Trophoblast cell (in vitro differentiated cells and primary cell): ENCODE measurements at regions not wholly inside any gene's neighbourhood (a gene's known extent, or its start where the extent isn't known, plus 50 kb on each side); places are given as distances from the start of the nearest gene placed in this dataset.
A peak's percentile ranks its signal among the peaks of the same experiment; 100 is the strongest.

Experiments used
- DNase-seq, 2 donors: peaks; one replicate each; pipeline ENCODE4 v3.0.0-alpha.2; 2016
- H2AFZ ChIP-seq: 2 replicates; pipeline ENCODE4 v1.6.1; 2013; ENCODE audit warnings: low read length, moderate library complexity, mild to moderate bottlenecking; ENCODE audit not compliant: insufficient read depth, poor library complexity
- H2AK5ac ChIP-seq: 2 replicates; pipeline ENCODE4 v1.6.1; 2013; ENCODE audit warnings: mild to moderate bottlenecking, low read length
- H2BK120ac ChIP-seq: 2 replicates; pipeline ENCODE4 v1.6.1; 2013; ENCODE audit warnings: low read length, mild to moderate bottlenecking, moderate library complexity; ENCODE audit not compliant: insufficient read depth, poor library complexity
- H2BK12ac ChIP-seq: 2 replicates; pipeline ENCODE4 v1.6.1; 2013; ENCODE audit warnings: mild to moderate bottlenecking, low read length, moderate library complexity
- H2BK5ac ChIP-seq: 2 replicates; pipeline ENCODE4 v1.6.1; 2013; ENCODE audit warnings: low read length, low read depth, moderate library complexity, mild to moderate bottlenecking; ENCODE audit not compliant: poor library complexity
- H3K14ac ChIP-seq: 2 replicates; pipeline ENCODE4 v1.6.1; 2013; ENCODE audit warnings: mild to moderate bottlenecking, low read length
- H3K18ac ChIP-seq: 2 replicates; pipeline ENCODE4 v1.6.1; 2013; ENCODE audit warnings: mild to moderate bottlenecking, low read length
- H3K23ac ChIP-seq: 2 replicates; pipeline ENCODE4 v1.6.1; 2013; ENCODE audit warnings: low read length
- H3K27ac ChIP-seq: 2 replicates; pipeline ENCODE4 v1.5.1; 2013; ENCODE audit warnings: low read depth, mild to moderate bottlenecking, inconsistent platforms, low read length, moderate library complexity
- H3K27me3 ChIP-seq: 2 replicates; pipeline ENCODE4 v1.6.1; 2013; ENCODE audit warnings: inconsistent platforms, mild to moderate bottlenecking, low read length, moderate library complexity; ENCODE audit not compliant: insufficient read depth
- H3K36me3 ChIP-seq, 2 experiments: 1 replicate in 1 of 2; 2 replicates in 1 of 2; pipeline ENCODE4 v1.6.1; 2013; ENCODE audit warnings: low read length in 2 of 2, mild to moderate bottlenecking in 2 of 2, moderate library complexity in 1 of 2; ENCODE audit not compliant: insufficient read depth in 2 of 2, control insufficient read depth in 1 of 2
- H3K4ac ChIP-seq: 2 replicates; pipeline ENCODE4 v1.6.1; 2013; ENCODE audit warnings: low read depth, mild to moderate bottlenecking, low read length, moderate library complexity
- H3K4me1 ChIP-seq, 2 experiments: 1 replicate in 1 of 2; 2 replicates in 1 of 2; pipeline ENCODE4 v1.6.1; 2013; ENCODE audit warnings: low read length in 2 of 2, mild to moderate bottlenecking in 2 of 2, moderate library complexity in 1 of 2; ENCODE audit not compliant: insufficient read depth in 2 of 2, control insufficient read depth in 1 of 2
- H3K4me2 ChIP-seq: 2 replicates; pipeline ENCODE4 v1.6.1; 2013; ENCODE audit warnings: inconsistent platforms, mild to moderate bottlenecking, low read length, moderate library complexity
- H3K4me3 ChIP-seq: 2 replicates; pipeline ENCODE4 v1.5.1; 2013; ENCODE audit warnings: mild to moderate bottlenecking, low read depth, low read length, inconsistent platforms
- H3K79me1 ChIP-seq: one replicate; pipeline ENCODE4 v1.6.1; 2013; ENCODE audit warnings: low read length
- H3K79me2 ChIP-seq: 2 replicates; pipeline ENCODE4 v1.6.1; 2013; ENCODE audit warnings: low read length, mild to moderate bottlenecking; ENCODE audit not compliant: control insufficient read depth, insufficient read depth, poor library complexity
- H3K9ac ChIP-seq: 2 replicates; pipeline ENCODE4 v1.6.1; 2013; ENCODE audit warnings: mild to moderate bottlenecking, low read length
- H3K9me3 ChIP-seq: 2 replicates; pipeline ENCODE4 v1.6.1; 2013; ENCODE audit warnings: low read depth, mild to moderate bottlenecking, control low read depth, inconsistent platforms, low read length; ENCODE audit not compliant: insufficient read depth
- H4K12ac ChIP-seq: 2 replicates; pipeline ENCODE4 v1.6.1; 2013; ENCODE audit warnings: low read depth, mild to moderate bottlenecking, low read length, moderate library complexity
- H4K8ac ChIP-seq: 2 replicates; pipeline ENCODE4 v1.6.1; 2013; ENCODE audit warnings: low read depth, mild to moderate bottlenecking, low read length, moderate library complexity
- H4K91ac ChIP-seq: one replicate; pipeline ENCODE4 v1.6.1; 2013; ENCODE audit warnings: low read depth, mild to moderate bottlenecking, low read length, moderate library complexity
- WGBS: extraction: QIAGEN DNeasy Blood & Tissue Kit; methylation state at CpG from one replicate; pipeline ENCODE4 v1.1.7; 2013; ENCODE audit warnings: missing lambda C conversion rate; ENCODE audit not compliant: insufficient read length, insufficient coverage; ENCODE audit errors: extremely low coverage; 5-methylcytosine and 5-hydroxymethylcytosine counted together

- Histone ChIP-seq H3K79me2 (no peaks in the 10 kb centered on the region), H3K9me3 (peaks cover 4% of the 10 kb centered on the region), H2AK5ac (no peak overlapping the region), H3K23ac (no peak overlapping the region), H2BK5ac (no peak overlapping the region), H3K14ac (no peak overlapping the region), H3K36me3 (no peaks in the 10 kb centered on the region), H3K18ac (no peak overlapping the region), H4K8ac (no peak overlapping the region), H3K4me3 (peak overlapping the region; percentile 56), H4K91ac (peak overlapping the region; percentile 14), H2BK120ac (no peak overlapping the region), H3K4me1 (no peaks in the 10 kb centered on the region), H2BK12ac (no peak overlapping the region), H3K27ac (no peak overlapping the region), H3K4me2 (no peak overlapping the region), H4K12ac (no peak overlapping the region), H3K79me1 (no peaks in the 10 kb centered on the region), H2AFZ (no peak overlapping the region), H3K4ac (no peak overlapping the region), H3K9ac (no peak overlapping the region), H3K27me3 (no peaks in the 10 kb centered on the region)
- no CpG with 5 or more reads among the region's 9 CpGs for WGBS
- DNase-seq = peak; percentile 1 to 40
These were observed 121.4 kb downstream of the TPBG start for GRCh38 chr6:82484737-82485626.

DNA sequence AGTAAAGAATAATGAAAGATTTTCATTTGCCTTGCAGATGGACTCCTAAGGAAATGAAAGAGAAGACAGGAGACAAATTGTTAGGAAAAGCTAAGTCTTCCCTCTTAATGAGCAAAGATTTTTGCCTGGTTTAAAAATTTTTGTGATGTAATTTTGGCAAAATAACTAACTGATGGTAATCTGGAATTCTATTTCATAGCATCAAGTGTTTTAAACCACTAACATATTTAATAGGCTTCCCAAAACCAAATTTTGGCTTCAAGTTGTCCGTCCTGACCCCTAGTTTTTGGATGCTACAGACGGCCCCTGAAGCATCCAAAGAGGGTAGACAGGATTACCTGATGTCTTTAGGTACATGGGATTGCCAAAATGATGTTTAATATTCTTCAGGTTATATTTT is 124.3 kb downstream of the TPBG start:
- Histone ChIP-seq H3K14ac (no peak overlapping the region), H2BK5ac (no peak overlapping the region), H3K18ac (no peak overlapping the region), H3K4me2 (no peak overlapping the region), H3K36me3 (no peaks in the 10 kb centered on the region), H2BK12ac (no peak overlapping the region), H2AK5ac (no peak overlapping the region), H3K27me3 (no peaks in the 10 kb centered on the region), H3K4me1 (no peaks in the 10 kb centered on the region), H4K8ac (no peak overlapping the region), H3K79me2 (no peaks in the 10 kb centered on the region), H3K4me3 (no peak overlapping the region), H3K9me3 (peaks cover 5% of the 10 kb centered on the region), H3K79me1 (no peaks in the 10 kb centered on the region), H3K23ac (no peak overlapping the region), H3K27ac (no peak overlapping the region), H2BK120ac (no peak overlapping the region), H4K12ac (no peak overlapping the region), H4K91ac (no peak overlapping the region), H3K4ac (no peak overlapping the region), H2AFZ (no peak overlapping the region), H3K9ac (no peak overlapping the region)
- no peak for DNase-seq
- WGBS = no CpG with 5 or more reads among the region's 2 CpGs

- no peak overlapping the region for H2BK120ac ChIP-seq
- no CpG with 5 or more reads among the region's 1 CpG for WGBS
- no peaks in the 10 kb centered on the region for H3K79me2 ChIP-seq
- no peak overlapping the region for H4K12ac ChIP-seq
- H3K4ac ChIP-seq = no peak overlapping the region
- H2BK12ac ChIP-seq = no peak overlapping the region
- no peak overlapping the region for H3K14ac ChIP-seq
- no peak overlapping the region for H3K4me3 ChIP-seq
- H4K91ac ChIP-seq = no peak overlapping the region
- no peaks in the 10 kb centered on the region for H3K27me3 ChIP-seq
- no peaks in the 10 kb centered on the region for H3K4me1 ChIP-seq
- H2AFZ ChIP-seq = no peak overlapping the region
- no peak overlapping the region for H3K18ac ChIP-seq
- H3K9me3 ChIP-seq = peaks cover 5% of the 10 kb centered on the region
- H3K36me3 ChIP-seq = no peaks in the 10 kb centered on the region
- H3K79me1 ChIP-seq = no peaks in the 10 kb centered on the region
- H3K9ac ChIP-seq = no peak overlapping the region
- no peak overlapping the region for H4K8ac ChIP-seq
- H2BK5ac ChIP-seq = no peak overlapping the region
- no peak for DNase-seq
- no peak overlapping the region for H2AK5ac ChIP-seq
- H3K4me2 ChIP-seq = no peak overlapping the region
- no peak overlapping the region for H3K27ac ChIP-seq
- H3K23ac ChIP-seq = no peak overlapping the region
These were observed 124.8 kb downstream of the TPBG start for GRCh38 chr6:82488403-82488802.

- Histone ChIP-seq H2BK12ac (no peak overlapping the region), H3K79me2 (no peaks in the 10 kb centered on the region), H3K14ac (no peak overlapping the region), H2AK5ac (no peak overlapping the region), H3K36me3 (no peaks in the 10 kb centered on the region), H4K8ac (no peak overlapping the region), H4K91ac (no peak overlapping the region), H3K4me1 (no peaks in the 10 kb centered on the region), H3K4me2 (no peak overlapping the region), H3K9ac (no peak overlapping the region), H3K23ac (no peak overlapping the region), H3K9me3 (peaks cover 1% of the 10 kb centered on the region), H3K4me3 (no peak overlapping the region), H2BK5ac (no peak overlapping the region), H3K27ac (no peak overlapping the region), H3K27me3 (no peaks in the 10 kb centered on the region), H2AFZ (no peak overlapping the region), H3K18ac (no peak overlapping the region), H2BK120ac (no peak overlapping the region), H4K12ac (no peak overlapping the region), H3K79me1 (no peaks in the 10 kb centered on the region), H3K4ac (no peak overlapping the region)
- no peak for DNase-seq
- 100% methylated on average over 1 of the region's 2 CpGs for WGBS
These were observed 128.5 kb downstream of the TPBG start for GRCh38 chr6:82492134-82492533.
